Fibroblast of the conjunctiva (primary cell): ENCODE measurements at regions not wholly inside any gene's neighbourhood (a gene's known extent, or its start where the extent isn't known, plus 50 kb on each side); places are given as distances from the start of the nearest gene placed in this dataset.
"Not testable (repeated sequence)": the region's sequence is repeated elsewhere in the genome, so short reads cannot be mapped to it uniquely, and the experiment has no call there.

Experiments used
- DNase-seq: peaks from one replicate; pipeline ENCODE4 v3.0.0-alpha.2; 2010; ENCODE audit warnings: low read depth

- no peak for DNase-seq
These were observed 78.3 kb upstream of the SLC16A7 start for GRCh38 chr12:59517522-59517921.

GRCh38 chr12:59500915-59501314 lies 94.9 kb upstream of the SLC16A7 start:
- DNase-seq = no peak

- no peak for DNase-seq
These were observed 95.5 kb upstream of the SLC16A7 start for GRCh38 chr12:59500335-59500734.

GRCh38 chr12:59499774-59500173 lies 96.1 kb upstream of the SLC16A7 start:
- no peak for DNase-seq

- DNase-seq = no peak
These were observed 101.2 kb upstream of the SLC16A7 start for GRCh38 chr12:59494617-59495016.

- DNase-seq = no peak
These were observed 104.0 kb upstream of the SLC16A7 start for GRCh38 chr12:59491877-59492276.

- no peak for DNase-seq
These were observed 109.0 kb upstream of the SLC16A7 start for GRCh38 chr12:59486827-59487226.

GRCh38 chr12:59484575-59484974 lies 111.3 kb upstream of the SLC16A7 start:
- no peak for DNase-seq

- DNase-seq = not testable (repeated sequence)
These were observed 121.6 kb upstream of the SLC16A7 start for GRCh38 chr12:59474236-59474635.

- DNase-seq = no peak
These were observed 123.6 kb upstream of the SLC16A7 start for GRCh38 chr12:59472273-59472672.

GRCh38 chr12:59459966-59460660 lies 135.7 kb upstream of the SLC16A7 start:
- DNase-seq = no peak

GRCh38 chr12:59453475-59453874 lies 142.4 kb upstream of the SLC16A7 start:
- DNase-seq = no peak

GRCh38 chr12:59452746-59453145 lies 143.1 kb upstream of the SLC16A7 start:
- no peak for DNase-seq

- DNase-seq = peak; percentile 48
These were observed 143.6 kb upstream of the SLC16A7 start for GRCh38 chr12:59452259-59452658.

GRCh38 chr12:59446116-59446515 lies 149.7 kb upstream of the SLC16A7 start:
- no peak for DNase-seq

- DNase-seq = no peak
These were observed 150.9 kb upstream of the SLC16A7 start for GRCh38 chr12:59444932-59445331.

- no peak for DNase-seq
These were observed 163.8 kb upstream of the SLC16A7 start for GRCh38 chr12:59432057-59432456.

GRCh38 chr12:59431266-59431665 lies 164.6 kb upstream of the SLC16A7 start:
- no peak for DNase-seq

GRCh38 chr12:59429766-59430165 lies 166.1 kb upstream of the SLC16A7 start:
- no peak for DNase-seq

- DNase-seq = no peak
These were observed 170.0 kb upstream of the SLC16A7 start for GRCh38 chr12:59425798-59426197.

- not testable (repeated sequence) for DNase-seq
These were observed 171.2 kb upstream of the SLC16A7 start for GRCh38 chr12:59424666-59425065.

GRCh38 chr12:59414051-59414450 lies 181.8 kb upstream of the SLC16A7 start:
- DNase-seq = no peak

- DNase-seq = no peak
These were observed 187.4 kb upstream of the SLC16A7 start for GRCh38 chr12:59408431-59408830.

GRCh38 chr12:59407799-59408198 lies 188.0 kb upstream of the SLC16A7 start:
- no peak for DNase-seq
